Breast epithelium (tissue), 4 donors: ENCODE measurements at regions not wholly inside any gene's neighbourhood (a gene's known extent, or its start where the extent isn't known, plus 50 kb on each side); places are given as distances from the start of the nearest gene placed in this dataset.

Experiments used
- DNase-seq, 2 donors: peaks; one replicate each; pipeline ENCODE4 v3.0.0-alpha.2; 2019; ENCODE audit warnings: low spot score in 2 of 2
- H3K27ac ChIP-seq, 2 donors: fragments of 200-600 bp; sonication (generic) in 1 of 2; one replicate each; pipeline ENCODE4 v1.5.1; 2016 to 2019; ENCODE audit warnings: mild to moderate bottlenecking in 1 of 2
- H3K27me3 ChIP-seq, 2 donors: fragments of 200-600 bp; sonication (generic) in 1 of 2; one replicate each; pipeline versions ENCODE4 v1.5.1 to v1.6.0; 2017 to 2019; ENCODE audit warnings: control low read depth in 1 of 2, mild to moderate bottlenecking in 1 of 2
- H3K36me3 ChIP-seq: fragments of 200-600 bp; one replicate; pipeline ENCODE4 v1.5.1; 2019
- H3K4me1 ChIP-seq, 2 donors: fragments of 200-600 bp; sonication (generic); one replicate each; pipeline ENCODE4 v1.5.1; 2016 to 2019; ENCODE audit warnings: control low read depth in 1 of 2
- H3K4me3 ChIP-seq, 3 donors: fragments of 200-600 bp; sonication (generic); 1 replicate in 2 of 3; 2 replicates in 1 of 3; pipeline ENCODE4 v1.5.1; 2016 to 2019; ENCODE audit warnings: mild to moderate bottlenecking in 3 of 3, moderate library complexity in 2 of 3
- H3K9me3 ChIP-seq, 2 donors: fragments of 200-600 bp; sonication (generic) in 1 of 2; one replicate each; pipeline ENCODE4 v1.5.1; 2016 to 2019; ENCODE audit warnings: control low read depth in 1 of 2
- POLR2A ChIP-seq: fragments of 450-650 bp; IDR thresholded peaks from one replicate; pipeline ENCODE4 v1.6.1; 2016; ENCODE audit warnings: antibody characterized with exemption, mild to moderate bottlenecking, moderate library complexity
- POLR2AphosphoS5 ChIP-seq, 3 donors: sonication (generic); formaldehyde crosslinking; IDR thresholded peaks; one replicate each; pipeline ENCODE4 v1.6.1; 2017; ENCODE audit warnings: antibody characterized with exemption in 3 of 3
- intact Hi-C: fragments of 100-400 bp; cut with DNase I; formaldehyde crosslinking; loops from one replicate; pipeline ENCODE4 v1.15.1; 2023; ENCODE audit warnings: low total_unique reads
- TF ChIP-seq, protein P1 (sequence below), 3 donors: fragments of 450-650 bp; IDR thresholded peaks; one replicate each; pipeline ENCODE4 v1.5.1; 2016 to 2017; ENCODE audit warnings: antibody characterized with exemption in 3 of 3, mild to moderate bottlenecking in 3 of 3, moderate library complexity in 3 of 3

- no peak for TF ChIP-seq POLR2AphosphoS5 (IDR thresholded peaks at IDR 0.05)
- TF ChIP-seq, protein P1, sequence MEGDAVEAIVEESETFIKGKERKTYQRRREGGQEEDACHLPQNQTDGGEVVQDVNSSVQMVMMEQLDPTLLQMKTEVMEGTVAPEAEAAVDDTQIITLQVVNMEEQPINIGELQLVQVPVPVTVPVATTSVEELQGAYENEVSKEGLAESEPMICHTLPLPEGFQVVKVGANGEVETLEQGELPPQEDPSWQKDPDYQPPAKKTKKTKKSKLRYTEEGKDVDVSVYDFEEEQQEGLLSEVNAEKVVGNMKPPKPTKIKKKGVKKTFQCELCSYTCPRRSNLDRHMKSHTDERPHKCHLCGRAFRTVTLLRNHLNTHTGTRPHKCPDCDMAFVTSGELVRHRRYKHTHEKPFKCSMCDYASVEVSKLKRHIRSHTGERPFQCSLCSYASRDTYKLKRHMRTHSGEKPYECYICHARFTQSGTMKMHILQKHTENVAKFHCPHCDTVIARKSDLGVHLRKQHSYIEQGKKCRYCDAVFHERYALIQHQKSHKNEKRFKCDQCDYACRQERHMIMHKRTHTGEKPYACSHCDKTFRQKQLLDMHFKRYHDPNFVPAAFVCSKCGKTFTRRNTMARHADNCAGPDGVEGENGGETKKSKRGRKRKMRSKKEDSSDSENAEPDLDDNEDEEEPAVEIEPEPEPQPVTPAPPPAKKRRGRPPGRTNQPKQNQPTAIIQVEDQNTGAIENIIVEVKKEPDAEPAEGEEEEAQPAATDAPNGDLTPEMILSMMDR (IDR thresholded peaks at IDR 0.05): no peak
- TF ChIP-seq POLR2A: no peak
- no peak for DNase-seq
- no peak overlapping the region for H3K4me3 ChIP-seq
- no peak overlapping the region for H3K27ac ChIP-seq
- H3K9me3 ChIP-seq: no peaks in the 10 kb centered on the region
- H3K27me3 ChIP-seq: no peaks in the 10 kb centered on the region
- H3K4me1 ChIP-seq: no peaks in the 10 kb centered on the region
- intact Hi-C loops: no loop called here
- no peaks in the 10 kb centered on the region for H3K36me3 ChIP-seq
Measured at GRCh38 chr4:176448761-176449160, 129.0 kb downstream of the SPCS3 start.

DNA sequence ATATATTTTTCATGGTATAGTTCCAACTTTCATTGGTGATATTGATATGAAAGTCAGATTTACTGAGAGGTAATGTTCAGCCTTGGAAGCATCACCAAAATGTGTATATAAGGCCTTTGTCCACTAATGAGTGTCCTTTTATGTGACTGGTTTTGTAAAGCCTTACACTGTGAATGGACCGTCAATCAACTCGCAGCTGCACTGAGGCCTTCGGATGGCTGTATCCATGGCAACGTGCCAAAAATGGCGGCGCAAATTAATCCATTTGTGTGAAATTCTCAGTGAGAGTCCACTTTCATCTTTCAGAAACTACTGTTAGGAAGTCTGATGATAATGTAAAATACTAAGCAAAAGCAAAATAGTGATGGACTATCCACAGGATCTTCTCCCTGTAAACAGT, 131.7 kb downstream of the SPCS3 start:
- Histone ChIP-seq H3K4me3 (no peak overlapping the region), H3K27me3 (no peaks in the 10 kb centered on the region), H3K9me3 (no peaks in the 10 kb centered on the region), H3K27ac (no peak overlapping the region), H3K36me3 (no peaks in the 10 kb centered on the region), H3K4me1 (no peaks in the 10 kb centered on the region)
- no peak for DNase-seq
- intact Hi-C loops: no loop called here
- no peak for TF ChIP-seq POLR2AphosphoS5 (IDR thresholded peaks at IDR 0.05)
- no peak for TF ChIP-seq POLR2A
- TF ChIP-seq, protein P1 (IDR thresholded peaks at IDR 0.05): no peak

GRCh38 chr4:176453079-176453478, 133.3 kb downstream of the SPCS3 start:
- H3K4me3 ChIP-seq: no peak overlapping the region
- intact Hi-C loops: no loop called here

GRCh38 chr4:176453658-176454057, 133.9 kb downstream of the SPCS3 start:
- TF ChIP-seq POLR2A: no peak
- TF ChIP-seq POLR2AphosphoS5 (IDR thresholded peaks at IDR 0.05): no peak
- TF ChIP-seq, protein P1 (IDR thresholded peaks at IDR 0.05): no peak
- H3K4me1 ChIP-seq: no peaks in the 10 kb centered on the region
- no peaks in the 10 kb centered on the region for H3K9me3 ChIP-seq
- no peak for DNase-seq
- no peak overlapping the region for H3K27ac ChIP-seq
- intact Hi-C loops: no loop called here
- H3K27me3 ChIP-seq: no peaks in the 10 kb centered on the region
- no peak overlapping the region for H3K4me3 ChIP-seq
- H3K36me3 ChIP-seq: no peaks in the 10 kb centered on the region

More at GRCh38 chr4:176453079-176453478, 133.3 kb downstream of the SPCS3 start:
- DNase-seq: no peak
- Histone ChIP-seq H3K36me3 (no peaks in the 10 kb centered on the region), H3K27ac (no peak overlapping the region), H3K9me3 (no peaks in the 10 kb centered on the region), H3K4me1 (no peaks in the 10 kb centered on the region), H3K27me3 (no peaks in the 10 kb centered on the region)
- TF ChIP-seq, protein P1 (IDR thresholded peaks at IDR 0.05): no peak
- TF ChIP-seq POLR2AphosphoS5 (IDR thresholded peaks at IDR 0.05) (no peak), POLR2A (no peak)

GRCh38 chr4:176464748-176465147, 145.0 kb downstream of the SPCS3 start:
- TF ChIP-seq POLR2AphosphoS5 (IDR thresholded peaks at IDR 0.05) (no peak), POLR2A (no peak)
- TF ChIP-seq, protein P1 (IDR thresholded peaks at IDR 0.05): no peak
- no peak for DNase-seq
- H3K4me3 ChIP-seq: no peak overlapping the region
- no peak overlapping the region for H3K27ac ChIP-seq
- no peaks in the 10 kb centered on the region for H3K36me3 ChIP-seq
- no peaks in the 10 kb centered on the region for H3K27me3 ChIP-seq
- intact Hi-C loops: no loop called here
- H3K9me3 ChIP-seq: no peaks in the 10 kb centered on the region
- H3K4me1 ChIP-seq: no peaks in the 10 kb centered on the region
